ENCODE measurements at regions not wholly inside any gene's neighbourhood (a gene's known extent, or its start where the extent isn't known, plus 50 kb on each side); places are given as distances from the start of the nearest gene placed in this dataset.

- CTCF ChIA-PET, result no interaction called here
- TF ChIP-seq, protein P1, sequence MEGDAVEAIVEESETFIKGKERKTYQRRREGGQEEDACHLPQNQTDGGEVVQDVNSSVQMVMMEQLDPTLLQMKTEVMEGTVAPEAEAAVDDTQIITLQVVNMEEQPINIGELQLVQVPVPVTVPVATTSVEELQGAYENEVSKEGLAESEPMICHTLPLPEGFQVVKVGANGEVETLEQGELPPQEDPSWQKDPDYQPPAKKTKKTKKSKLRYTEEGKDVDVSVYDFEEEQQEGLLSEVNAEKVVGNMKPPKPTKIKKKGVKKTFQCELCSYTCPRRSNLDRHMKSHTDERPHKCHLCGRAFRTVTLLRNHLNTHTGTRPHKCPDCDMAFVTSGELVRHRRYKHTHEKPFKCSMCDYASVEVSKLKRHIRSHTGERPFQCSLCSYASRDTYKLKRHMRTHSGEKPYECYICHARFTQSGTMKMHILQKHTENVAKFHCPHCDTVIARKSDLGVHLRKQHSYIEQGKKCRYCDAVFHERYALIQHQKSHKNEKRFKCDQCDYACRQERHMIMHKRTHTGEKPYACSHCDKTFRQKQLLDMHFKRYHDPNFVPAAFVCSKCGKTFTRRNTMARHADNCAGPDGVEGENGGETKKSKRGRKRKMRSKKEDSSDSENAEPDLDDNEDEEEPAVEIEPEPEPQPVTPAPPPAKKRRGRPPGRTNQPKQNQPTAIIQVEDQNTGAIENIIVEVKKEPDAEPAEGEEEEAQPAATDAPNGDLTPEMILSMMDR (IDR thresholded peaks at IDR 0.05; ENCODE audit: unreplicated experiment), result no peak
- intact Hi-C loops (cut with micrococcal nuclease; ENCODE audit: unreplicated experiment), result no loop called here
These were observed 1178.6 kb upstream of the CDH10 start for GRCh38 chr5:25823330-25823873.

More at GRCh38 chr5:25823330-25823873, 1178.6 kb upstream of the CDH10 start:
- Mint-ChIP-seq H3K36me3 (ENCODE audit: insufficient read depth, unreplicated experiment) (no peaks in the 10 kb centered on the region), H3K4me3 (ENCODE audit: low read depth, unreplicated experiment) (no peak overlapping the region), H3K9me3 (ENCODE audit: low read depth, unreplicated experiment) (peaks cover 8% of the 10 kb centered on the region), H3K4me1 (ENCODE audit: low read depth, unreplicated experiment) (no peaks in the 10 kb centered on the region), H3K27ac (ENCODE audit: unreplicated experiment) (no peak overlapping the region), H3K27me3 (ENCODE audit: unreplicated experiment) (no peaks in the 10 kb centered on the region)
- no peak for DNase-seq
- BruUV-seq (replicated peaks), result no TSS peak

Data from Calu3 (cell line).